Stimulated activated CD8-positive, alpha-beta memory T cell treated with anti-CD3 and anti-CD28 coated beads, Interleukin-2, amount 100 ng/mL, for 1 hour (primary cell): ENCODE measurements at regions not wholly inside any gene's neighbourhood (a gene's known extent, or its start where the extent isn't known, plus 50 kb on each side); places are given as distances from the start of the nearest gene placed in this dataset.

Experiments used
- DNase-seq, 2 donors: peaks; one replicate each; pipeline ENCODE4 v3.0.0-alpha.2; 2020; ENCODE audit warnings: low read depth in 2 of 2

DNA sequence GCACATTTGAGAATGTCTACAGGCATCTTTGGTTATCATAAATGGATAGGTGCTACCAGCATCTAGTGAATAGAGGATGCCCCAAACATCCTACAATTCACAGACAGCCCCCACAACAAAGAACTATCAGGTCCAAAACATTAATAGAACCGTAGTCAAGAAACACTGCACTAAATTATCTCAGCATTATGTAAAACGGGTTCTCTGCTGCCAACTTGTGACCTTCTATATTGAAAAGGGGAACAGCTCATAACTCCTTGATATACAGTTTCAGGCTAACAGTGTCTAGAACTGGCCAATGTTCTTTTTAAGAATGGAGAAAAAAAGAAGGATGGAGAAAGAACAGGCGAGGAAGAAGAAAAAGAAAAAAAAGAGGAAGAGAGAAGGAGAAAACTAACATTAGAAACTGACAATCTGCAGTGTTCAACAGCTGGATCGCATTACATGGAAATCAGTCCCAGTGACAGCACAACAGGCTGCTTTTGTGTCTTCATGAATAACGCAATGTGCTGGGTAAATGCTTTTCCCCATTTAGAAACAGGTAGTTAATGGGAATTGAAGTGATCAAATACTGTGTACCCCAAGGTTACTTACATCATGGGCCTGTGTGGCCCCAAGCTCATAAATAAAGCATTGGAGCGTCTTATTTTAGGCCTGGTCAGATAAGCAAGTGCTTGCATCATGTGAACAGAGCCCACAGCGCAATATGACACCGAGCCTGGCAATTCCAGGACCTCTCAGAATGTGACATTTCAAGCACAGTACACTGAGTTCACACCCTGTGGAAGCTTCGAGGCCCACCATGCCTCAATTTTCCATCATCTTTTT, 339.5 kb downstream of the DHX15 start:
- no peak for DNase-seq

GRCh38 chr4:24243641-24244040, 340.7 kb downstream of the DHX15 start:
- no peak for DNase-seq

DNA sequence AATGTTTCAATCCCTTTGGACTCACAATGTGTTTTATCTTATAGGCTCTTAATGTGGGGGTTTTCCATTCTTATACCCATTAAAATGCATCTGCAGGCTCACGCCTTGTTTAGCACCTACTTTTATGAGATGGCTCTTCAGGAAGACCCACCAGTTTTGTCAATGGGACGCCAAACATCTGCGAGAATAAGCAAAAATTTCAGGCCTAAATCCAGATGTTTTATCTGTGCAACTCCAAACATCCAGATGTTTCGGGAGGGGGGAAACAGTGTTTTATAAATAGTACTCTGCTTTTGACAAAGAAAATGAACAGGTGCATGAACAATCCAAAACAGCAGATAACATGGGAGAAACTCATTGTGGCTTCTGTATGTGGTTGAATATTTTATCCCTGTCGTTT, 342.8 kb downstream of the DHX15 start:
- no peak for DNase-seq

- no peak for DNase-seq
Observed at GRCh38 chr4:24240655-24241054, 343.7 kb downstream of the DHX15 start.

DNA sequence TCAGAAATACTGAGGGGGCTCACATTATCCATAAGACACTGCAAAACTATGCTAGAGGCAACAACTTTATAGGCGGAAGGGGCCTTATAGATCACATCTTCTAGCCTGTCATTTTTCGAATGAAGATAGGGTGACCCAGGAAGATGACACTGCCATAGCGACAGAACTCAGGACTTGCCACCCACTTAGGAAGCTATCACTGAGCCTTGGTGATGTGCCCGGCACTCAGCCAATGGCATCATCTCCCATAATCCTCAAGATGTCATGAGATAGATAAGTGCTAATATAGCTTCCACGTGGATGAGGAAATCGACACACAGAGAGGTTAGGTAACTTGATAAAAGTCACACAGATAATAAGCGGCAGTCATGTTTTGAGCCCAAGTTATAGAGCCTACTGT, 346.6 kb downstream of the DHX15 start:
- no peak for DNase-seq

- DNase-seq = no peak
Observed at GRCh38 chr4:24236532-24236931, 346.7 kb upstream of the PPARGC1A start.

- DNase-seq = no peak
Observed at GRCh38 chr4:24236120-24236519, 346.3 kb upstream of the PPARGC1A start.

- no peak for DNase-seq
Observed at GRCh38 chr4:24235618-24236017, 345.8 kb upstream of the PPARGC1A start.

- DNase-seq = no peak
Observed at GRCh38 chr4:24234288-24234848, 344.5 kb upstream of the PPARGC1A start.

GRCh38 chr4:24230955-24231354, 341.1 kb upstream of the PPARGC1A start:
- DNase-seq = no peak

- DNase-seq = no peak
Observed at GRCh38 chr4:24229978-24230377, 340.1 kb upstream of the PPARGC1A start.

GRCh38 chr4:24228692-24229091, 338.8 kb upstream of the PPARGC1A start:
- no peak for DNase-seq

DNA sequence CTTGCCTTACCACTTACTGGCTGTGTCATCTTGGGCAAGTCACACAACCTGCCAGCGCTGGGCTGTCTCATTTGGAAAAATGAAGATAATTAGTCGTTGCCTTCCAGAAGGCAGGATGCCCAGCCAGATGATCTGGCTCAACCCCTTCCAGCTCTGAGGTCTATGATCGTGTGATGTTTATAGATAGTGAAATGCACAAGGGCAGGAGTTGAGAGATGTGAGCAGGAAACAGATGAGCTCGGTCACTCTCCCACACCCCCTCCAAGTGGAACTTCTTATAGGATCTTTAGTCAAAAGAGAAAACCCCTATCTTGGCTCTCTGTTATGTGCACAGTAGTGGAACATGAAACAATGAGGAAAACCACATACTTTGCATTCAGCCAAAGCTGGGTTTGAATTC, 336.8 kb upstream of the PPARGC1A start:
- no peak for DNase-seq

DNA sequence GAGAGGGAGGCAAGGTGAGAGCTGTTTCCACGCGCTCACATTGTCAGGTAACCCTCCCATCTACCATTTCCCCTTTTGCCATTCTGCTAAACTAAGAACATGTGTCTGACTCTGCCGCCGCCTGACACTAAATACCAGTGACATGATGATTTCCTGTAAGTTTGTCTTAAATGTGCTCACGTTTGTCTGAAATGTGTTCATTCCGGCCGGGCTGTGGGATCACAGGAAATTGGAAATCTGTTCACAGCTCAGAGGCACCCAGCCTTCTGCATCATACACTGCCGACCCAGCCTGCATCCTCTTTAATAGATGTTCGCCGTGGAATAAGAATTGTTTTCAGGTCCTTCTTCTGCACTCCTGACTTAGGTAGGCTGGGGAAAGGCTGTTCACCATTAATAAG, 336.2 kb upstream of the PPARGC1A start:
- no peak for DNase-seq

DNA sequence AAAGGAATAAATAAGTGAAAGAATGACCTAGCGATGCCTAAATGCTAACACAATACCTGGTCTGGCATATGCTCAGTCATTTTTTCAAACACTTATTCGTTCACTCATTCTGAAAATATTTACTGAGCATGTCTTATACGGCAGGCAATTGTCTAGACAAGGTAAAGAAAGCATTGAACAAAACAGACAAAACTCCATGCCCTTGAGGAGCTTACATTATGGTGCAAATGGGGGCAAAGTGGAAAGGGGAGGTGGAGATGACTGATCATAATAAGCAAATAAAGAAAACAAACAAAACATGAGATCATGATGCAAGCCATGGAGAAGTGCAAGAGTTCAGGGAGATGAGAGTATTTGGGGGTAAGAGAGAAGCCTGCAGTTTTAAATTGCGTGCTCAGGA, 334.6 kb upstream of the PPARGC1A start:
- DNase-seq = no peak

- no peak for DNase-seq
Observed at GRCh38 chr4:24219209-24219608, 329.4 kb upstream of the PPARGC1A start.

GRCh38 chr4:24218566-24218965, 328.7 kb upstream of the PPARGC1A start:
- no peak for DNase-seq

DNA sequence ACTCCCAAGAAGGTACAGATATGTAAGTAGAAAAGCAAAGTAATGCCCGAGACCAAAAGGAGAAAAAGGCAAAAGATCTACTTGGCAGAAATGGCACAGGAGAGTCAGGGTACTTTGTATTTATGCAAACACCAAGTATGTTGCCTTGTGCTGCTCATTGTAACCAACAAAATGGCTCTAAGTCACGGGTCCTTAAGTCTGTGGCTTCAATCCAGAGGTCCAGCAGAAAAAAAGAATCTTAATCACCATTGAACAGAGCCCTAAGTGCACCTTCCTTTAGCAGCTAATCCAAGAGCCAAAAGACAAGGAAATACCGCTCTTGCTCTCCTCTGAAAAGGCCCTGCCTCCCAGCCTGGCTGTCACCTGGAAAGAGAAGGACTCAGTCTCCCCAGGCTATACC, 324.9 kb upstream of the PPARGC1A start:
- DNase-seq = no peak

- DNase-seq = no peak
Observed at GRCh38 chr4:24213961-24214360, 324.1 kb upstream of the PPARGC1A start.

DNA sequence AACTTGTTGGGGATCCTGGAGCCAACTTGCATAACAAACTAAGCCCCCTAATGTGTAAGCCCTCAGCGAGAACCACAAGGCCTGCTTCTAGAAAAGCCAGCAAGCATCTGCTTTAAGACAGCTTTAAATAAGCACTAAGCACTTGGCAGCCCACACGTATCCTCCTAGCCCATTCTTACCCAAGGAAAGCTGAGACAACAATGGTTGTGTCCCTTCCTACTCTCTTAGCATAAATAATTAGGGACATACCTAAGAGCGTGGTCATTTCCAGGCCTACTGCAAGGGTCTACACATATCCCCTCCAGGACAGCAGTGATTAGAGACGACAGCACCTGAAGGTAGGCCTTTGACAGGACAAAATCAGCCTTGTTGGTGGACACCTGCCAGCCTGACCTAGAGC, 322.8 kb upstream of the PPARGC1A start:
- DNase-seq = no peak

- no peak for DNase-seq
Observed at GRCh38 chr4:24211856-24212255, 322.0 kb upstream of the PPARGC1A start.

DNA sequence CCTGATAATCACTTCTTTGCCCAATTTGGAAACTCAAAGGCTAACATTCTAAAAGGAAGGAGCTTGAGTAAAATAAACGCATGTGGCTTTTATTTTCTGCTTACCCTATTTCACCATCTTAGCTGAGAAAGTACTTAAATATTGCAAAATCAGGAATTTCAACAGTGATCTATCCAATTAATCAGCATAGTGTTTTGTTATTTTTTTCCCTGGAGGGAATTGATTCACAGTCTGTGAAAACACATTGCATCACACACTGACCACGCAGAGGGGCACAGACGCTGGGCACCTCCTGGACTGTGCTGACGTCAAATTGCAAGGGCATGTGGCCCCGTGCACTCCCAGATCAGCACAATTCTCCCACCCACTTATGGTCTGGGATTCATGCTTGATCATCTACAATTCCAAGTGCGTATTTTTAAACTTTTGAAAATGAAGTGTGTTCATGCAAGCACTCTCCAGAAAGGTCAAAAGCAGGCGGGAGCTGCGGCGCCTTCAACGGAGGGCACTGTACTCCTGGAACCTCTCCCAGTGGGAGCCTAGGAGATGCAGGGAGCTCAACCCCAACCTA, 320.6 kb upstream of the PPARGC1A start:
- no peak for DNase-seq

GRCh38 chr4:24209906-24210305, 320.1 kb upstream of the PPARGC1A start:
- no peak for DNase-seq
